PC-3 (cell line): ENCODE measurements at regions not wholly inside any gene's neighbourhood (a gene's known extent, or its start where the extent isn't known, plus 50 kb on each side); places are given as distances from the start of the nearest gene placed in this dataset.

Experiments used
- ATAC-seq: fragments of 200-7000 bp; cut with Tn5 transposase; 2 replicates; pipeline ENCODE4 v1.9.1; 2020; ENCODE audit warnings: mild to moderate bottlenecking, moderate library complexity
- BruUV-seq: library from RNA; stranded (reverse); fragments of 400-500 nt; replicated peaks from 2 replicates; lab custom pipeline; 2021; lab: Mats Ljungman, UMichigan
- CTCF ChIA-PET: fragments of 300-600 bp; sonication (Branson Sonifier 250); formaldehyde crosslinking; loops from one replicate; lab custom pipeline; 2022; ENCODE audit warnings: antibody characterized with exemption; lab: Charles Lee
- POLR2A ChIA-PET: fragments of 300-600 bp; sonication (Branson Sonifier 250); formaldehyde crosslinking; loops from one replicate; lab custom pipeline; 2022; ENCODE audit warnings: antibody characterized with exemption; ENCODE audit not compliant: unreplicated experiment; lab: Charles Lee
- DNase-seq: peaks from one replicate; pipeline ENCODE4 v3.0.0-alpha.2; 2015
- H2AFZ ChIP-seq: fragments of 300-600 bp; sonication (generic); 2 replicates; pipeline ENCODE4 v1.6.0; 2016; ENCODE audit warnings: antibody characterized with exemption, low read length
- H3F3A ChIP-seq: fragments of 300-600 bp; sonication (generic); one replicate; pipeline ENCODE4 v1.6.0; 2017; ENCODE audit warnings: antibody characterized with exemption, low read length, control low read depth, mild to moderate bottlenecking; ENCODE audit not compliant: unreplicated experiment
- H3K27ac ChIP-seq: fragments of 300-600 bp; sonication (generic); 2 replicates; pipeline ENCODE4 v1.5.1; 2016; ENCODE audit warnings: mild to moderate bottlenecking, low read length
- H3K27me3 ChIP-seq: fragments of 300-600 bp; sonication (generic); 2 replicates; pipeline ENCODE4 v1.6.1; 2016; ENCODE audit warnings: low read length, mixed read lengths
- H3K36me3 ChIP-seq: fragments of 300-600 bp; sonication (generic); 2 replicates; pipeline ENCODE4 v1.6.1; 2016; ENCODE audit warnings: low read depth, mixed run types, low read length, mixed read lengths
- H3K4me1 ChIP-seq: fragments of 300-600 bp; sonication (generic); 2 replicates; pipeline ENCODE4 v1.5.1; 2016; ENCODE audit warnings: low read length; ENCODE audit not compliant: insufficient read depth
- H3K4me2 ChIP-seq: fragments of 300-600 bp; sonication (generic); 2 replicates; pipeline ENCODE4 v1.6.0; 2016; ENCODE audit warnings: low read length
- H3K4me3 ChIP-seq: fragments of 300-600 bp; sonication (generic); 2 replicates; pipeline ENCODE4 v1.5.1; 2016; ENCODE audit warnings: mild to moderate bottlenecking, low read length, mixed read lengths
- H3K79me2 ChIP-seq: fragments of 300-600 bp; sonication (generic); 2 replicates; pipeline ENCODE4 v1.6.1; 2017; ENCODE audit warnings: low read length, mixed read lengths
- H3K9ac ChIP-seq: fragments of 300-600 bp; sonication (generic); 2 replicates; pipeline ENCODE4 v1.6.0; 2016; ENCODE audit warnings: mild to moderate bottlenecking, low read length
- H3K9me2 ChIP-seq: fragments of 300-600 bp; sonication (generic); replicated peaks from 2 replicates; pipeline ENCODE4 v1.6.1; 2016; ENCODE audit warnings: mixed run types, low read length, mixed read lengths
- H3K9me3 ChIP-seq: fragments of 300-600 bp; sonication (generic); 2 replicates; pipeline ENCODE4 v1.6.1; 2016; ENCODE audit warnings: low read length, mixed read lengths
- H4K20me1 ChIP-seq: fragments of 300-600 bp; sonication (generic); 2 replicates; pipeline ENCODE4 v1.6.1; 2016; ENCODE audit warnings: low read length, mixed read lengths
- CTCF ChIP-seq: fragments of 300-600 bp; sonication (generic); conservative IDR thresholded peaks from 2 replicates; pipeline ENCODE4 v1.5.1; 2017; ENCODE audit warnings: antibody characterized with exemption, low read depth, mild to moderate bottlenecking, low read length
- EZH2 ChIP-seq: fragments of 300-600 bp; sonication (generic); IDR thresholded peaks from one replicate; pipeline ENCODE4 v1.6.1; 2017; ENCODE audit warnings: antibody characterized with exemption, mild to moderate bottlenecking, low read length; ENCODE audit not compliant: unreplicated experiment
- EZH2phosphoT487 ChIP-seq: fragments of 300-600 bp; sonication (generic); IDR thresholded peaks from 2 replicates; pipeline ENCODE4 v1.6.1; 2018; ENCODE audit warnings: mild to moderate bottlenecking, antibody characterized with exemption, low read length, borderline replicate concordance
- intact Hi-C: fragments of 100-400 bp; cut with micrococcal nuclease; formaldehyde crosslinking; loops from 2 replicates; pipeline ENCODE4 v1.9.0; 2023

DNA sequence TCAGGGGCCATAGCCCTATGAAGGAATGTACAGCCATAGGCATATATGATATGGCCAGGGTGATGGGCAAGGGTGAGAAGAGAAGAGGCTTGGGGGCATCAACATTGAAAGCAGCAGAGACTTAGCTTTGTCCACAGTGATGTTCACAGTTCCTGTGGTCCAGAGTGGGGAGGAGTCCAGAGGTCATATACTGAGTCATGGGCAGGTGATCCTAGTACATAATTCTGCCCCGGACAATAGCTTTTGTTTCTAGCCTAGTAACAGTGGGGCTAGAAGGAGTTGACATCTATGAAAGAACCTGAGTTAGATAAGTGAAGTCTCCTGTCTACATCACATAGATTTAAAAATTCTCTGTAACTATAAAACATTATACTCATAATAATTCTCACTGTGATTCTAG lies 496.3 kb upstream of the TNP1 start:
- intact Hi-C loops = no loop called here
- ATAC-seq = no peak
- BruUV-seq = no TSS peak

GRCh38 chr2:217353591-217353990 lies 493.7 kb upstream of the TNP1 start:
- Histone ChIP-seq H3K9me2 (no peaks in the 10 kb centered on the region), H3K9ac (no peak overlapping the region), H3K36me3 (no peaks in the 10 kb centered on the region), H3K4me1 (no peaks in the 10 kb centered on the region), H3K4me2 (no peak overlapping the region), H2AFZ (no peak overlapping the region), H3K27me3 (no peaks in the 10 kb centered on the region), H3F3A (no peaks in the 10 kb centered on the region), H3K4me3 (no peak overlapping the region), H3K27ac (no peak overlapping the region), H4K20me1 (no peaks in the 10 kb centered on the region), H3K9me3 (no peaks in the 10 kb centered on the region), H3K79me2 (no peaks in the 10 kb centered on the region)
- TF ChIP-seq EZH2phosphoT487 (no peak), CTCF (no peak), EZH2 (no peak)
- ChIA-PET POLR2A (interaction anchor here (0.6 kb wide), 1 partner anchor 138 kb away, joined by 14 read pairs; no protein-coding TSS in a partner anchor), CTCF (no interaction called here)
- no TSS peak for BruUV-seq
- intact Hi-C loops = no loop called here
- no peak for DNase-seq
- no peak for ATAC-seq

More for the DNA sequence above, 496.3 kb upstream of the TNP1 start:
- ChIA-PET POLR2A (no interaction called here), CTCF (no interaction called here)
- no peak for DNase-seq
- Histone ChIP-seq H3K4me3 (no peak overlapping the region), H3K9me3 (no peaks in the 10 kb centered on the region), H3K9ac (no peak overlapping the region), H2AFZ (no peak overlapping the region), H3K36me3 (no peaks in the 10 kb centered on the region), H3K27me3 (no peaks in the 10 kb centered on the region), H3K4me2 (no peak overlapping the region), H3K27ac (no peak overlapping the region), H4K20me1 (no peaks in the 10 kb centered on the region), H3K9me2 (no peaks in the 10 kb centered on the region), H3K79me2 (no peaks in the 10 kb centered on the region), H3K4me1 (peaks cover 13% of the 10 kb centered on the region), H3F3A (peaks cover 6% of the 10 kb centered on the region)
- TF ChIP-seq EZH2 = no peak
- TF ChIP-seq EZH2phosphoT487 = no peak
- no peak for TF ChIP-seq CTCF

DNA sequence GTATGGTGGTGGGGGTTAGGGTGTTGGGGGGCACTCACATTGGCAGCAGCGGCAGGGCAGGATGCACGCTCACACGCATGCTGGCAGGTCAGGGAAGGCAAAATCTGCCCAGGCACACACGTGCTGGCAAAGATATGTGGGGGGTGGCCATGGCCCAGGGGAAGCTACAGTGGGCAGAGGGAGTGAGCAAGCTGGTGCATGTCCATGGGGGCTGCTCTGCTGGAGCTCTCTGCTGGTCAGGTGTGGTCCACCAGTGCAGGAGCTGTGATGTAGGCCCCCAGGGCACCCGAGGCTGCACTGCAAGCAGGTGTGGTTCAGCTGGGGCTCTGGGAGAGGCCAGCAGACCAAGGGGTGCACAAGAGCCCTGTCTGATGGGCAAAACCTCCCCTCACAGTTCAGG lies 491.5 kb upstream of the TNP1 start:
- intact Hi-C loops = no loop called here
- Histone ChIP-seq H3K4me3 (no peak overlapping the region), H3K9ac (no peak overlapping the region), H3K9me3 (no peaks in the 10 kb centered on the region), H2AFZ (no peak overlapping the region), H4K20me1 (no peaks in the 10 kb centered on the region), H3K4me1 (no peaks in the 10 kb centered on the region), H3K9me2 (no peaks in the 10 kb centered on the region), H3K36me3 (no peaks in the 10 kb centered on the region), H3K27ac (no peak overlapping the region), H3K79me2 (no peaks in the 10 kb centered on the region), H3F3A (no peaks in the 10 kb centered on the region), H3K4me2 (no peak overlapping the region), H3K27me3 (no peaks in the 10 kb centered on the region)
- ChIA-PET CTCF (no interaction called here), POLR2A (no interaction called here)
- BruUV-seq = no TSS peak
- no peak for TF ChIP-seq CTCF
- DNase-seq (no peak), ATAC-seq (no peak)
